Frontal cortex (tissue), 3 donors: ENCODE measurements at regions not wholly inside any gene's neighbourhood (a gene's known extent, or its start where the extent isn't known, plus 50 kb on each side); places are given as distances from the start of the nearest gene placed in this dataset.
"Not testable (repeated sequence)": the region's sequence is repeated elsewhere in the genome, so short reads cannot be mapped to it uniquely, and the experiment has no call there.

ENCODE experiments used
- DNase-seq, 2 donors: peaks; one replicate each; pipeline ENCODE4 v3.0.0; 2012; ENCODE audit warnings: low spot score in 2 of 2
- FAIRE-seq: peaks from 2 replicates; lab custom pipeline; 2012; peaks lifted over from hg19 to GRCh38; lab: Jason Lieb, UNC
- donor health status: control.
- donor health status: control.
- donor health status: control.

- FAIRE-seq = no peak
- no peak for DNase-seq
Measured at GRCh38 chr15:35288580-35288979, 203.5 kb upstream of the NANOGP8 start.

- no peak for FAIRE-seq
Measured at GRCh38 chr15:35286721-35287120, 201.6 kb upstream of the NANOGP8 start.

DNA sequence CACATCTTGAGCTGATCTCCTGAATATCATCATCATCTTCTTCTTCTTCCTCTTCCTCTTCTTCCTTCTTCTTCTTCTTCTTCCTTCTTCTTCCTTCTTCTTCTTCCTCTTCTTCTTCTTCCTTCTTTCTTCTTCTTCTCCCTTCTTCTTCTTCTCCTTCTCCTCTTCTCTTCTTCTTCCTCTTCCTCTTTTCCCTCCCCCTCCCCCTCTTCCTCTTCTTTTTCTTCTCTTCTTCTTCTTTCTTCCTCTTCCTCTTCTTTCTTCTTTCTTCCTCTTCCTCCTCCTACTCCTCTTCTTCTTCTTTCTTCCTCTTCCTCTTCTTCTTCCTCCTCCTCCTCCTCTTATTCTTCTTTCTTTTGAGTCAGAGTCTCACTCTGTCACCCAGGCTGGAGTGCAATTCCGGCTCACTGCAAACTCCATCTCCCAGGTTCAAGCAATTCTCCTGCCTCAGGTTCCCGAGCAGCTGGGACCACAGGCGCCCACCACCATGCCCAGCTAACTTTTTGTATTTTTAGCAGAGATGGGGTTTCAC, 197.9 kb upstream of the NANOGP8 start:
- no peak for FAIRE-seq
- DNase-seq = no peak

More at GRCh38 chr15:35286721-35287120, 201.6 kb upstream of the NANOGP8 start:
- no peak for DNase-seq

DNA sequence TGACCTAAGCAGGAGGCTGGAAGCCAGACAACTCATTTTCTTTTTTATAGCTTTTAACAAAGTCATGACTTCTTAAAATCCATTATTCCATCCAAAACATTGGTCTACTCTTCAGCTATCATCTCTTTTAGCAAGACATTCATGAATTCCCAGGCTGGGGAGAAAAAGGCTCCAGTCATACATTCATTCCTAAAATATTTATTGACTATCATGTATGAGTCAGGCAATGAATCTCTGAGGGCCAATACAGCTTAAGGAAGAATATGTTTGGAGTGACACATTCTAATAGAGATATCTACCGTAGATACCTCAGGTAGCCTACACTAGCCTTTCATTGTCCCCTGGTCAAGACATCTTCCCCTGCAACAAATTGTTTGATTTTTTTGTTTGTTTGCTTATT, 196.4 kb upstream of the NANOGP8 start:
- no peak for DNase-seq
- FAIRE-seq = no peak

DNA sequence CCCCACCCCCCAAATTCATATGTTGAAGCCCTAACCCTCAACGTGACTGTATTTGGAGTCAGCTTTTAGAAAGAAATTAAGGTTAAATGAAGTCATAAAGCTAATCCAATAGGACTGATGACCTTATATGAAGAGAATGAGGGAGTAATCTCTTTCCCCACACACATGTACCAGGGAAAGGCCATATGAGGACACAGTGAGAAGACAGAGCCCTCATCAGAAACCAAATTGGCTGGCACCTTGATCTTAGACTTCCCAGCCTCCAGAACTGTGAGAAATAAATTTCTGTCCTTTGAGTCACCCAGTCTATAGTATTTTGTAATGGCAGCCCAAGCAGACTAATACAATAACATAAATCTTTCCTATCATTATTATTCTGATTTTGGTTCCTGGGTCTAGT, 194.7 kb upstream of the NANOGP8 start:
- no peak for FAIRE-seq
- DNase-seq = no peak

GRCh38 chr15:35271371-35272043, 186.4 kb upstream of the NANOGP8 start:
- DNase-seq (no peak), FAIRE-seq (no peak)

DNA sequence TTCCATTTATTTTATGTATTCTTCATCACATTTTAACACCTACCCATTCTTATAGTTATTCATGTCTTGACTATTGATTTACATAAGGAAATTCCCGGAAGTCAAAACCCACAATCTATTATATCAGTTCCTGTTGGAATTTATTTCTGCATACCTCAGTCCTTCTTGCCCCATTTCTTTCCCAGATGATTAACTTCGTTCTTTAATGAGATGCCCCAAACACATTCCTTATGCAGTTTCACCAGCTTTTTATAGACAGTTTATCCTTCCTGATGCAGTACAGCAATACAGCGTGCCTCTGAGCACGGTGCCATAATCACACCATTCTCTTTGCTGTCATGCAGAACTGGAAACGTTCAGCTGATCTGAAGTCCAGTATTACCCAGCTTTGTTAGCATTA, 175.8 kb upstream of the NANOGP8 start:
- DNase-seq (no peak), FAIRE-seq (no peak)

GRCh38 chr15:35260274-35260673, 175.2 kb upstream of the NANOGP8 start:
- DNase-seq = not testable (repeated sequence)
- peak; percentile 85 for FAIRE-seq

GRCh38 chr15:35256551-35256950, 171.5 kb upstream of the NANOGP8 start:
- FAIRE-seq (no peak), DNase-seq (no peak)

DNA sequence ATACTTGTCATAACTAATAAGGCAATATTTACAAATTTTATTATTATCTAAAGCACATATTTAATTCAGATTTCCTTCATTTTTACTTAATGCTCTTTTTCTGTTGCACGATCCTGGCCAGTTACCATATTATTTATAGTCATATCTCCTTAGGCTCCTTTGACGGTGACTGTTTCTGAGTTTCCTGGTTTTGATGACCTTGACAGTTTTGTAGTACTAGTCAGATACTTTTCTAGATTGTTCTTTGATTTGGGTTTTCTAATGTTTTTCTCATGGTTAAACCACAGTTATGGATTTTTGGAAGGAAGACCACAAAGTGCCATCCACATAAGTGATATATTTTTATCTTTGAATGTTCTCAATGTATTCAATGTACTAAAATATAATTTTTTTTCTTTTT, 171.0 kb upstream of the NANOGP8 start:
- DNase-seq (no peak), FAIRE-seq (no peak)

DNA sequence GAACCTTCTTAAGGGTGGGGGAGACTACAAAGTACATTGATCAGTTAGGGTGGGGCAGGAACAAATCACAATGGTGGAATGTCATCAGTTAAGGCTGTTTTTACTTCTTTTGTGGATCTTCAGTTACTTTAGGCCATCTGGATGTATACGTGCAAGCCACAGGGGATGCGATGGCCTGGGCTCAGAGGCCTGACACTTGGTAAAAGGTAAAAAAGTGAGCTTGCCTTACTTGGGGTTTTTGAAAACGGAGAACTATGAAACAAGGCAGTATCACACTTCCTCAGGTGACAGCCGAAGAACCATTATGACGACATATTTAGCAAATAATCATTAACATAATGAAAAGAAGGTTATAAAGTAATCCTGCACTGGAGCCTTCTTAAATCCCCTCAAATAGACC, 169.8 kb upstream of the NANOGP8 start:
- FAIRE-seq, DNase-seq: not testable (repeated sequence)

DNA sequence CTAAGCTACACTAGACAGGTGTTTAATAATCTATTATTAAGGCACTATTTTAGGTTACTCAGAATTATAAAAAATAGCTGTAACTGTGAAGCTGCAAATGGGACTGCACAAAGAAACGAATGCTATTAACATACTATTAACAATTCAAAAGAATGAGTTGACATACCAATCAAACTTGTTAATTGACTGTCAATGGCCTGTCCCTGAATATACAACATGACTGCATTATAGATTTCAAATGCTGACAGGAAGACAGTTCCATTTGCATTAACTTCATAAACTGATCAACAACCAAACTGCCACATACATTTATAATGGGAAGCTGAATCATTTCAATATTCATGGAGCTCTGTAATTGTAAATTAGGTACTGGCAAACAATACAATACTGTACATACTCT, 169.0 kb upstream of the NANOGP8 start:
- DNase-seq = no peak
- no peak for FAIRE-seq

DNA sequence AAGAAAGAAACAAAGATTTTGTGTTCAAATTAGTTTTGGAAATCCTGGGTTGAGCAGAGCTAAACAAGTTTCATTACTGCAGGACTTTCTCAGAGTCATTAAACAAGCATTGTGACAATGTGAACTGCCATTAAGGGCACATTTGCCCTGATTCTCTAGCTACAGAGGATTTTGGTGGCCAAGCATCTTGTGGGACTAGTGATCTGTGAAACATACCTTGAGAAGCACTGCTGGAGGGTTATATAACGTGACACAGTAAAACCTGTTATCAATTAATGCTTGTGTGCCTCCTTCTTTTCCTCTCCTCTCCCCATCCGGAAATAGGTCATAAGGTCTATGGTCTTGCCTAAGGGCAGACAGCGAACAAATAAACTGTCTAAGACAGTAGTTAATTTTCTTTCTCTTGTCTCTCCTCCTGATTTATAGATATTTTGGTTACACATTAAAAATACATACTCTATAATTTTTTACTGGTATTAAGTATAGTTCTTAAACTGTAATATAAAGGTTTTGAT, 167.3 kb upstream of the NANOGP8 start:
- DNase-seq (no peak), FAIRE-seq (no peak)

GRCh38 chr15:35247150-35247549, 162.1 kb upstream of the NANOGP8 start:
- FAIRE-seq = no peak
- no peak for DNase-seq

DNA sequence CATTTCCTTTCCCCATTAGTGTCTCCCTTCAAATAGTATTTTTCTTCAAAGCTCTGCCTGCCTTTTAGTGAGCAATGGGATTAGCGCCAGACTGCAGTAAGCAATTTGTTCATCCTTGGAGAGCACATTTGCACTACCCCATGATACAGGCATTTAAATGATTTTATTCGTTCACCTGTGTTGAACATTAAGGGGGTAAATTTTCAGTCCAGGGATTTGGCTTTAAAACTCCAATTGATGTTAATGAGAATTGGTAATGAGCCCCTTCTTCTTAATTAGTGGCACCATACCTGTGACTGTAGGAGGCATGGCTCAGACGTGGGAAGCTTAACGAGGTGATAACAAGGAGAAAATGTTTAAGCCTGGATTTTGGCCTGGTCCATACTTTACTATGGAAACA, 161.4 kb upstream of the NANOGP8 start:
- no peak for DNase-seq
- no peak for FAIRE-seq

- FAIRE-seq = not testable (repeated sequence)
Measured at GRCh38 chr15:35245681-35246080, 160.6 kb upstream of the NANOGP8 start.

GRCh38 chr15:35244227-35244626, 159.1 kb upstream of the NANOGP8 start:
- DNase-seq (no peak), FAIRE-seq (no peak)

More at GRCh38 chr15:35245681-35246080, 160.6 kb upstream of the NANOGP8 start:
- not testable (repeated sequence) for DNase-seq

DNA sequence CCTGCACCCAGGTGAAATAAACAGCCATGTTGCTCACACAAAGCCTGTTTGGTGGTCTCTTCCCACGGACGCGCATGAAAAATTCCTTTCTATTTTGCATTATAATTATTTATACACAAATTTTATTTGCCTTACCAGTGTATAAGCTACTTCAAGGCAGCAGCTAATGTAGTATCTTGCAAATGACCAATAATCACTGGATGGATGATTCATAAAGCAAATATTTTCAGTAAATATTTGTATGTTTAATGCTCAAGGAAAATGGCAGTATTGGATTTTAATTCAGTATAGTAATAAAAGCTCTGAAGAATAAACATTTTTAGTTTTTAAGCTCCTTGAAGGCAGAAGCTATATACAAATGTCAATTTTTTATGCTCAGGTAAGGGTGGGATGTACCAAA, 158.7 kb upstream of the NANOGP8 start:
- FAIRE-seq (no peak), DNase-seq (no peak)

DNA sequence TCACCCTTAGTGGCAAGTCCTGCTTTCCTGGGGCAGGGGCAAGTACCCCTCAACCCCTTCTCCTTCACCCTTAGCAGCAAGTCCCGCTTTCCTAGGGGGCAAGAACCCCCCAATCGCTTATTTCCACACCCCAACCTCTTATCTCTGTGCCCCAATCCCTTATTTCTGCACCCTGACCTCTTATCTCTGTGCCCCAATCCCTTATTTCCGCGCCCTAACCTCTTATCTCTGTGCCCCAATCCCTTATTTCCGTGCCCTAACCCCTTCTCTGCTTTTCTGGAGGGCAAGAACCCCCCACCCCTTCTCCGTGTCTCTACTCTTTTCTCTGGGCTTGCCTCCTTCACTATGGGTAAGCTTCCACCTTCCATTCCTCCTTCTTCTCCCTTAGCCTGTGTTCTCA, 154.6 kb upstream of the NANOGP8 start:
- not testable (repeated sequence) for DNase-seq, FAIRE-seq

DNA sequence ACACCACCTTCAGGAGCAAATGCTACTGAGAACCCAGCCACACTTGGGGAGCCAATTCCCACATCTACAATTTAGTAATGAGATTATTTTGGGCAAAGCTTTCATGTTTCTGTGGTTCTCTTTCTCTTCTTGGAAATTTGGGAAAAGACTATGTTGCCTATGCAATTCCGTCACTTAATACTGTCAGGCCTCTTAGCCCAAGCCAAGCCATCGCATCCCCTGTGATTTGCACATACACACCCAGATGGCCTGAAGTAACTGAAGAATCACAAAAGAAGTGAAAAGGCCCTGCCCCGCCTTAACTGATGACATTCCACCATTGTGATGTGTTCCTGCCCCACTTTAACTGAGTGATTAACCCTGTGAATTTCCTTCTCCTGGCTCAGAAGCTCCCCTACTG, 153.4 kb upstream of the NANOGP8 start:
- DNase-seq, FAIRE-seq: not testable (repeated sequence)

DNA sequence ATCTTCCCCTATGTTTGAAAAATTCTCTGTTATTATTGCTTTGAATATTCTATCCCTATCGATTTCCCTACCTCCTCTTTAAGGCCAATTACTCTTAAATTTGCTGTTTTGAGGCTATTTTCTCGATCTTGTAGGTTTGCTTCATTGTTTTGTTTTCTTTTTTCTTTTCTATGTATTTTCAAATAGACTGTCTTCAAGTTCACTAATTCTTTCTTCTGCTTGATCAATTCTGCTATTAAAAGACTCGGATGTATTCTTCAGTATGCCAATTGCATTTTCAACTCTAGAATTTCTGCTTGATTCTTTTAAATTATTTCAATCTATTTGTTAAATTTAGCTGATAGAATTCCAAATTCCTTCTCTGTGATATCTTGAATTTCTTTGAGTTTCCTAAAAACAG, 144.0 kb upstream of the NANOGP8 start:
- no peak for FAIRE-seq

DNA sequence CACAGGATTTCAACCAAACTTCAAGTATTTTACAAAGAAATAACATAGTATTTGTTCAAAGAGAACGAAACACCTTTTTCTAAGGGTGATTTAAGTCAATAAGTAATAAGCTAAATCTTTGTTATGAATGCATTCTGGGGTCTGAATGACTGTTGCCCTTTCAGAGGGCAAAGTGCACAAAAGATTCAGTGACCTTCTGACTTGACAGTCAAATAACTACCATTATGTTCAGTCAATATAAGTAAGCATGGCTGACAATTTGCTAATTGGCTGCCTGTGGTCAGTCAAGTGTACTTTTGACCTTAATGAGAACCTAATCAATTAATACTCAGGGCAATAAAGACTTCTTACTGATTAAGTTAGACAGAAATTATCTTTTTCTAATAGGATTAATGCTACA, 133.1 kb upstream of the NANOGP8 start:
- FAIRE-seq (no peak), DNase-seq (no peak)

More for the DNA sequence above, 144.0 kb upstream of the NANOGP8 start:
- DNase-seq = no peak
